ENCODE measurements at regions not wholly inside any gene's neighbourhood (a gene's known extent, or its start where the extent isn't known, plus 50 kb on each side); places are given as distances from the start of the nearest gene placed in this dataset.
"Not testable (repeated sequence)": the region's sequence is repeated elsewhere in the genome, so short reads cannot be mapped to it uniquely, and the experiment has no call there.

- DNase-seq (ENCODE audit: insufficient read length, low spot score) (no peak), FAIRE-seq (no peak)
- no peak for TF ChIP-seq CTCF (IDR thresholded peaks at IDR 0.05; ENCODE audit: insufficient read depth, missing control alignments)
Observed at GRCh38 chr20:48124960-48125359, 339.7 kb upstream of the SULF2 start.

GRCh38 chr20:48124181-48124782, 339.0 kb upstream of the SULF2 start:
- DNase-seq (ENCODE audit: insufficient read length, low spot score) (no peak), FAIRE-seq (no peak)
- no peak for TF ChIP-seq CTCF (IDR thresholded peaks at IDR 0.05; ENCODE audit: insufficient read depth, missing control alignments)

GRCh38 chr20:48120120-48120519, 334.8 kb upstream of the SULF2 start:
- DNase-seq (ENCODE audit: insufficient read length, low spot score) (no peak), FAIRE-seq (no peak)
- no peak for TF ChIP-seq CTCF (IDR thresholded peaks at IDR 0.05; ENCODE audit: insufficient read depth, missing control alignments)

GRCh38 chr20:48119389-48119788, 334.1 kb upstream of the SULF2 start:
- not testable (repeated sequence) for FAIRE-seq; DNase-seq (ENCODE audit: insufficient read length, low spot score)

GRCh38 chr20:48115502-48115901, 330.2 kb upstream of the SULF2 start:
- DNase-seq (ENCODE audit: insufficient read length, low spot score) (no peak), FAIRE-seq (no peak)

GRCh38 chr20:48107560-48107959, 322.3 kb upstream of the SULF2 start:
- no peak for FAIRE-seq
- no peak for TF ChIP-seq CTCF (IDR thresholded peaks at IDR 0.05; ENCODE audit: insufficient read depth, missing control alignments)
- no peak for DNase-seq (ENCODE audit: insufficient read length, low spot score)

More at GRCh38 chr20:48115502-48115901, 330.2 kb upstream of the SULF2 start:
- no peak for TF ChIP-seq CTCF (IDR thresholded peaks at IDR 0.05; ENCODE audit: insufficient read depth, missing control alignments)

GRCh38 chr20:48106428-48106827, 321.1 kb upstream of the SULF2 start:
- TF ChIP-seq CTCF (IDR thresholded peaks at IDR 0.05; ENCODE audit: insufficient read depth, missing control alignments): no peak
- DNase-seq (ENCODE audit: insufficient read length, low spot score) (no peak), FAIRE-seq (no peak)

GRCh38 chr20:48105526-48105925, 320.2 kb upstream of the SULF2 start:
- no peak for DNase-seq (ENCODE audit: insufficient read length, low spot score)
- no peak for FAIRE-seq
- no peak for TF ChIP-seq CTCF (IDR thresholded peaks at IDR 0.05; ENCODE audit: insufficient read depth, missing control alignments)
